CD4-positive, CD25-positive, alpha-beta regulatory T cell (primary cell): ENCODE measurements at regions not wholly inside any gene's neighbourhood (a gene's known extent, or its start where the extent isn't known, plus 50 kb on each side); places are given as distances from the start of the nearest gene placed in this dataset.

Source experiments
- ATAC-seq, 2 donors: fragments of 150-1000 bp; cut with Tn5 transposase; one replicate each; pipeline ENCODE4 v1.10.0; 2021; ENCODE audit warnings: low read depth in 2 of 2, moderate number of reproducible peaks in 2 of 2, moderate library complexity in 1 of 2
- DNase-seq, 3 donors: peaks; one replicate each; pipeline versions ENCODE4 v3.0.0 to v3.0.0-alpha.2; 2012 to 2022; ENCODE audit warnings: mixed read lengths in 1 of 3
- H3K27ac ChIP-seq: one replicate; pipeline ENCODE4 v1.7.0; 2013; ENCODE audit warnings: mild to moderate bottlenecking, low read length; ENCODE audit not compliant: insufficient read depth, poor library complexity, severe bottlenecking
- H3K27me3 ChIP-seq: one replicate; pipeline ENCODE4 v1.7.0; 2013; ENCODE audit warnings: low read length; ENCODE audit not compliant: control insufficient read depth, insufficient read depth
- H3K36me3 ChIP-seq: one replicate; pipeline ENCODE4 v1.7.0; 2013; ENCODE audit warnings: mild to moderate bottlenecking, low read length, moderate library complexity; ENCODE audit not compliant: control insufficient read depth, insufficient read depth
- H3K4me1 ChIP-seq: 2 replicates; pipeline ENCODE4 v1.7.0; 2013; ENCODE audit warnings: mild to moderate bottlenecking, low read length; ENCODE audit not compliant: insufficient read depth, control insufficient read depth, poor library complexity, severe bottlenecking
- H3K4me3 ChIP-seq: one replicate; pipeline ENCODE4 v1.7.0; 2013; ENCODE audit warnings: low read depth, mild to moderate bottlenecking, low read length, moderate library complexity
- H3K9me3 ChIP-seq, 2 experiments: 1 replicate in 1 of 2; 2 replicates in 1 of 2; pipeline ENCODE4 v1.7.0; 2013; ENCODE audit warnings: low read length in 2 of 2, mild to moderate bottlenecking in 1 of 2, moderate library complexity in 1 of 2; ENCODE audit not compliant: control insufficient read depth in 2 of 2
- H3K27ac Mint-ChIP-seq, 3 donors: one replicate each; pipeline ENCODE4 v1.8.0; 2020 to 2022; ENCODE audit warnings: mild to moderate bottlenecking in 3 of 3, mixed read lengths in 3 of 3, moderate library complexity in 2 of 3
- H3K27me3 Mint-ChIP-seq: one replicate; pipeline ENCODE4 v1.8.0; 2022; ENCODE audit warnings: mild to moderate bottlenecking, mixed read lengths
- H3K36me3 Mint-ChIP-seq: one replicate; pipeline ENCODE4 v1.8.0; 2020; ENCODE audit warnings: mixed read lengths
- H3K4me1 Mint-ChIP-seq, 4 donors: one replicate each; pipeline ENCODE4 v1.8.0; 2020 to 2022; ENCODE audit warnings: mixed read lengths in 4 of 4, mild to moderate bottlenecking in 1 of 4
- H3K4me3 Mint-ChIP-seq, 4 donors: one replicate each; pipeline ENCODE4 v1.8.0; 2020 to 2022; ENCODE audit warnings: mild to moderate bottlenecking in 4 of 4, mixed read lengths in 4 of 4, moderate library complexity in 3 of 4
- H3K9me3 Mint-ChIP-seq, 7 donors: one replicate each; pipeline ENCODE4 v1.8.0; 2020 to 2022; ENCODE audit warnings: mixed read lengths in 7 of 7, mild to moderate bottlenecking in 3 of 7, moderate library complexity in 2 of 7

GRCh38 chr15:96064351-96064756 lies 266.1 kb upstream of the NR2F2 start:
- H3K27ac ChIP-seq = no peak overlapping the region
- no peaks in the 10 kb centered on the region for H3K36me3 ChIP-seq
- no peaks in the 10 kb centered on the region for H3K4me1 ChIP-seq
- no peak overlapping the region for H3K4me3 ChIP-seq
- Mint-ChIP-seq H3K9me3 (peaks cover 0 to 5% (median 2%) of the 10 kb centered on the region in 7 donors), H3K4me3 (no peak overlapping the region), H3K27ac (no peak overlapping the region), H3K4me1 (no peaks in the 10 kb centered on the region), H3K36me3 (no peaks in the 10 kb centered on the region), H3K27me3 (peaks cover 5% of the 10 kb centered on the region)
- DNase-seq (no peak), ATAC-seq (no peak)
- no peaks in the 10 kb centered on the region for H3K27me3 ChIP-seq
- H3K9me3 ChIP-seq = no peaks in the 10 kb centered on the region

- no peak overlapping the region for H3K27ac ChIP-seq
- no peaks in the 10 kb centered on the region for H3K27me3 ChIP-seq
- H3K9me3 ChIP-seq = no peaks in the 10 kb centered on the region
- H3K36me3 Mint-ChIP-seq = no peaks in the 10 kb centered on the region
- H3K4me1 ChIP-seq = no peaks in the 10 kb centered on the region
- peaks cover 0 to 5% (median 0%) of the 10 kb centered on the region in 7 donors for H3K9me3 Mint-ChIP-seq
- no peak overlapping the region for H3K4me3 ChIP-seq
- no peak overlapping the region for H3K4me3 Mint-ChIP-seq
- H3K27ac Mint-ChIP-seq = no peak overlapping the region
- H3K4me1 Mint-ChIP-seq = no peaks in the 10 kb centered on the region
- no peaks in the 10 kb centered on the region for H3K36me3 ChIP-seq
- ATAC-seq = no peak
- peaks cover 5% of the 10 kb centered on the region for H3K27me3 Mint-ChIP-seq
- no peak for DNase-seq
These were observed 264.4 kb upstream of the NR2F2 start for GRCh38 chr15:96066126-96066525.

- Histone ChIP-seq H3K9me3 (no peaks in the 10 kb centered on the region), H3K36me3 (no peaks in the 10 kb centered on the region), H3K4me1 (no peaks in the 10 kb centered on the region), H3K4me3 (no peak overlapping the region), H3K27me3 (no peaks in the 10 kb centered on the region), H3K27ac (no peak overlapping the region)
- ATAC-seq (no peak), DNase-seq (no peak)
- Mint-ChIP-seq H3K36me3 (no peaks in the 10 kb centered on the region), H3K27ac (no peak overlapping the region), H3K4me1 (no peaks in the 10 kb centered on the region), H3K4me3 (no peak overlapping the region), H3K27me3 (peaks cover 2% of the 10 kb centered on the region), H3K9me3 (peaks cover 0 to 5% (median 0%) of the 10 kb centered on the region in 7 donors)
These were observed 263.5 kb upstream of the NR2F2 start for GRCh38 chr15:96066852-96067495.

GRCh38 chr15:96067677-96068076 lies 262.8 kb upstream of the NR2F2 start:
- Histone ChIP-seq H3K9me3 (no peaks in the 10 kb centered on the region), H3K4me1 (no peaks in the 10 kb centered on the region), H3K27me3 (no peaks in the 10 kb centered on the region), H3K36me3 (no peaks in the 10 kb centered on the region), H3K27ac (no peak overlapping the region), H3K4me3 (no peak overlapping the region)
- DNase-seq = no peak
- no peak for ATAC-seq
- Mint-ChIP-seq H3K4me3 (no peak overlapping the region), H3K4me1 (no peaks in the 10 kb centered on the region), H3K27ac (no peak overlapping the region), H3K9me3 (peaks cover 0 to 5% (median 0%) of the 10 kb centered on the region in 7 donors), H3K36me3 (no peaks in the 10 kb centered on the region), H3K27me3 (no peaks in the 10 kb centered on the region)

GRCh38 chr15:96068897-96069296 lies 261.6 kb upstream of the NR2F2 start:
- peaks cover 0 to 6% (median 0%) of the 10 kb centered on the region in 7 donors for H3K9me3 Mint-ChIP-seq

GRCh38 chr15:96070636-96071035 lies 259.9 kb upstream of the NR2F2 start:
- H3K36me3 ChIP-seq = no peaks in the 10 kb centered on the region
- H3K27ac ChIP-seq = no peak overlapping the region
- H3K4me3 Mint-ChIP-seq = no peak overlapping the region
- no peak for ATAC-seq
- no peak for DNase-seq
- no peaks in the 10 kb centered on the region for H3K27me3 ChIP-seq
- H3K27ac Mint-ChIP-seq = no peak overlapping the region
- peaks cover 4% of the 10 kb centered on the region for H3K27me3 Mint-ChIP-seq
- H3K9me3 ChIP-seq = no peaks in the 10 kb centered on the region
- H3K4me1 ChIP-seq = no peaks in the 10 kb centered on the region
- H3K36me3 Mint-ChIP-seq = no peaks in the 10 kb centered on the region
- H3K4me1 Mint-ChIP-seq = no peaks in the 10 kb centered on the region
- H3K9me3 Mint-ChIP-seq = peaks cover 0 to 4% (median 0%) of the 10 kb centered on the region in 7 donors
- no peak overlapping the region for H3K4me3 ChIP-seq

More at GRCh38 chr15:96068897-96069296, 261.6 kb upstream of the NR2F2 start:
- Histone ChIP-seq H3K9me3 (no peaks in the 10 kb centered on the region), H3K4me1 (no peaks in the 10 kb centered on the region), H3K27ac (no peak overlapping the region), H3K36me3 (no peaks in the 10 kb centered on the region), H3K27me3 (no peaks in the 10 kb centered on the region), H3K4me3 (no peak overlapping the region)
- H3K4me1 Mint-ChIP-seq = no peaks in the 10 kb centered on the region
- ATAC-seq (no peak), DNase-seq (no peak)
- peaks cover 4% of the 10 kb centered on the region for H3K27me3 Mint-ChIP-seq
- no peak overlapping the region for H3K4me3 Mint-ChIP-seq
- H3K36me3 Mint-ChIP-seq = no peaks in the 10 kb centered on the region
- no peak overlapping the region for H3K27ac Mint-ChIP-seq

- no peaks in the 10 kb centered on the region for H3K36me3 Mint-ChIP-seq
These were observed 257.7 kb upstream of the NR2F2 start for GRCh38 chr15:96072821-96073220.

GRCh38 chr15:96073908-96074307 lies 256.6 kb upstream of the NR2F2 start:
- no peaks in the 10 kb centered on the region for H3K9me3 ChIP-seq
- DNase-seq (no peak), ATAC-seq (no peak)
- Mint-ChIP-seq H3K4me1 (no peaks in the 10 kb centered on the region), H3K9me3 (peaks cover 0 to 4% (median 0%) of the 10 kb centered on the region in 7 donors), H3K27me3 (peaks cover 4% of the 10 kb centered on the region), H3K36me3 (no peaks in the 10 kb centered on the region), H3K4me3 (no peak overlapping the region), H3K27ac (no peak overlapping the region)
- no peaks in the 10 kb centered on the region for H3K36me3 ChIP-seq
- no peak overlapping the region for H3K27ac ChIP-seq
- H3K4me3 ChIP-seq = no peak overlapping the region
- no peaks in the 10 kb centered on the region for H3K4me1 ChIP-seq
- no peaks in the 10 kb centered on the region for H3K27me3 ChIP-seq

More at GRCh38 chr15:96072821-96073220, 257.7 kb upstream of the NR2F2 start:
- no peaks in the 10 kb centered on the region for H3K4me1 Mint-ChIP-seq
- H3K36me3 ChIP-seq = no peaks in the 10 kb centered on the region
- peaks cover 0 to 4% (median 0%) of the 10 kb centered on the region in 7 donors for H3K9me3 Mint-ChIP-seq
- DNase-seq (no peak), ATAC-seq (no peak)
- H3K9me3 ChIP-seq = no peaks in the 10 kb centered on the region
- H3K27me3 Mint-ChIP-seq = peaks cover 4% of the 10 kb centered on the region
- H3K27ac ChIP-seq = no peak overlapping the region
- no peak overlapping the region for H3K4me3 ChIP-seq
- H3K4me3 Mint-ChIP-seq = no peak overlapping the region
- no peak overlapping the region for H3K27ac Mint-ChIP-seq
- H3K4me1 ChIP-seq = no peaks in the 10 kb centered on the region
- H3K27me3 ChIP-seq = no peaks in the 10 kb centered on the region
